DND-41 (cell line): ENCODE measurements at regions not wholly inside any gene's neighbourhood (a gene's known extent, or its start where the extent isn't known, plus 50 kb on each side); places are given as distances from the start of the nearest gene placed in this dataset.

Source experiments
- ATAC-seq: fragments of 200-7000 bp; cut with Tn5 transposase; 3 replicates; pipeline ENCODE4 v1.9.1; 2021; ENCODE audit warnings: low read depth; ENCODE audit not compliant: insufficient read depth
- DNase-seq: peaks from one replicate; pipeline ENCODE4 v3.0.0-alpha.2; 2020
- H2AFZ ChIP-seq: 2 replicates; pipeline ENCODE4 v1.6.0; 2012; ENCODE audit warnings: low read depth, low read length
- H3K27ac ChIP-seq: 2 replicates; pipeline ENCODE4 v1.5.1; 2012; ENCODE audit warnings: low read length, inconsistent platforms
- H3K27me3 ChIP-seq: fragments of 200-600 bp; sonication (generic); 2 replicates; pipeline ENCODE4 v1.6.0; 2012; ENCODE audit warnings: low read length, mild to moderate bottlenecking, inconsistent platforms; ENCODE audit not compliant: insufficient read depth, poor library complexity
- H3K36me3 ChIP-seq: 2 replicates; pipeline ENCODE4 v1.5.1; 2012; ENCODE audit warnings: low read length, inconsistent platforms; ENCODE audit not compliant: insufficient read depth
- H3K4me1 ChIP-seq: 2 replicates; pipeline ENCODE4 v1.5.1; 2012; ENCODE audit warnings: mild to moderate bottlenecking, low read length; ENCODE audit not compliant: insufficient read depth
- H3K4me2 ChIP-seq: 2 replicates; pipeline ENCODE4 v1.6.0; 2012; ENCODE audit warnings: mild to moderate bottlenecking, moderate library complexity, low read length, inconsistent platforms; ENCODE audit not compliant: insufficient read depth
- H3K4me3 ChIP-seq, 2 experiments: fragments of 200-600 bp in 1 of 2; shearing (Covaris generic) in 1 of 2; 2 replicates each; pipeline ENCODE4 v1.5.1; 2012 to 2016; ENCODE audit warnings: inconsistent platforms in 2 of 2, low read length in 2 of 2, mild to moderate bottlenecking in 2 of 2, low read depth in 1 of 2, moderate library complexity in 1 of 2
- H3K79me2 ChIP-seq: 2 replicates; pipeline ENCODE4 v1.6.0; 2012; ENCODE audit warnings: low read length, inconsistent platforms; ENCODE audit not compliant: insufficient read depth
- H3K9ac ChIP-seq: 2 replicates; pipeline ENCODE4 v1.6.0; 2012; ENCODE audit warnings: low read depth, mild to moderate bottlenecking, inconsistent platforms, low read length, moderate library complexity
- H3K9me3 ChIP-seq: 2 replicates; pipeline ENCODE4 v1.5.1; 2012; ENCODE audit warnings: low read length, moderate library complexity, mild to moderate bottlenecking, inconsistent platforms; ENCODE audit not compliant: insufficient read depth, severe bottlenecking
- H4K20me1 ChIP-seq: 2 replicates; pipeline ENCODE4 v1.6.0; 2012; ENCODE audit warnings: low read length; ENCODE audit not compliant: insufficient read depth
- EZH2 ChIP-seq: IDR thresholded peaks from 3 replicates; pipeline ENCODE4 v1.6.1; 2012; ENCODE audit warnings: borderline replicate concordance, low read depth, mild to moderate bottlenecking, moderate library complexity, low read length, inconsistent platforms; ENCODE audit not compliant: severe bottlenecking
- TF ChIP-seq, protein P1 (sequence below): IDR thresholded peaks from 2 replicates; pipeline ENCODE4 v1.5.1; 2012; ENCODE audit warnings: borderline replicate concordance, low read length, moderate library complexity, mild to moderate bottlenecking; ENCODE audit not compliant: poor library complexity, severe bottlenecking; ENCODE audit errors: extremely low read depth

GRCh38 chr16:6861815-6862477 lies 470.7 kb upstream of the RBFOX1 start:
- Histone ChIP-seq H3K4me1 (no peaks in the 10 kb centered on the region), H3K9ac (no peak overlapping the region), H3K79me2 (no peaks in the 10 kb centered on the region), H3K27me3 (no peaks in the 10 kb centered on the region), H3K9me3 (no peaks in the 10 kb centered on the region), H4K20me1 (no peaks in the 10 kb centered on the region), H3K36me3 (no peaks in the 10 kb centered on the region), H3K27ac (no peak overlapping the region), H3K4me2 (no peak overlapping the region), H2AFZ (no peak overlapping the region), H3K4me3 (no peak overlapping the region)
- TF ChIP-seq EZH2: no peak
- TF ChIP-seq, protein P1, sequence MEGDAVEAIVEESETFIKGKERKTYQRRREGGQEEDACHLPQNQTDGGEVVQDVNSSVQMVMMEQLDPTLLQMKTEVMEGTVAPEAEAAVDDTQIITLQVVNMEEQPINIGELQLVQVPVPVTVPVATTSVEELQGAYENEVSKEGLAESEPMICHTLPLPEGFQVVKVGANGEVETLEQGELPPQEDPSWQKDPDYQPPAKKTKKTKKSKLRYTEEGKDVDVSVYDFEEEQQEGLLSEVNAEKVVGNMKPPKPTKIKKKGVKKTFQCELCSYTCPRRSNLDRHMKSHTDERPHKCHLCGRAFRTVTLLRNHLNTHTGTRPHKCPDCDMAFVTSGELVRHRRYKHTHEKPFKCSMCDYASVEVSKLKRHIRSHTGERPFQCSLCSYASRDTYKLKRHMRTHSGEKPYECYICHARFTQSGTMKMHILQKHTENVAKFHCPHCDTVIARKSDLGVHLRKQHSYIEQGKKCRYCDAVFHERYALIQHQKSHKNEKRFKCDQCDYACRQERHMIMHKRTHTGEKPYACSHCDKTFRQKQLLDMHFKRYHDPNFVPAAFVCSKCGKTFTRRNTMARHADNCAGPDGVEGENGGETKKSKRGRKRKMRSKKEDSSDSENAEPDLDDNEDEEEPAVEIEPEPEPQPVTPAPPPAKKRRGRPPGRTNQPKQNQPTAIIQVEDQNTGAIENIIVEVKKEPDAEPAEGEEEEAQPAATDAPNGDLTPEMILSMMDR: no peak
- ATAC-seq (no peak), DNase-seq (no peak)

GRCh38 chr16:6861135-6861814 lies 471.4 kb upstream of the RBFOX1 start:
- Histone ChIP-seq H3K4me3 (no peak overlapping the region), H4K20me1 (no peaks in the 10 kb centered on the region), H3K9ac (no peak overlapping the region), H3K27me3 (no peaks in the 10 kb centered on the region), H2AFZ (no peak overlapping the region), H3K9me3 (no peaks in the 10 kb centered on the region), H3K4me1 (no peaks in the 10 kb centered on the region), H3K4me2 (no peak overlapping the region), H3K36me3 (no peaks in the 10 kb centered on the region), H3K27ac (no peak overlapping the region), H3K79me2 (no peaks in the 10 kb centered on the region)
- DNase-seq (no peak), ATAC-seq (no peak)
- TF ChIP-seq, protein P1: no peak
- TF ChIP-seq EZH2: no peak

DNA sequence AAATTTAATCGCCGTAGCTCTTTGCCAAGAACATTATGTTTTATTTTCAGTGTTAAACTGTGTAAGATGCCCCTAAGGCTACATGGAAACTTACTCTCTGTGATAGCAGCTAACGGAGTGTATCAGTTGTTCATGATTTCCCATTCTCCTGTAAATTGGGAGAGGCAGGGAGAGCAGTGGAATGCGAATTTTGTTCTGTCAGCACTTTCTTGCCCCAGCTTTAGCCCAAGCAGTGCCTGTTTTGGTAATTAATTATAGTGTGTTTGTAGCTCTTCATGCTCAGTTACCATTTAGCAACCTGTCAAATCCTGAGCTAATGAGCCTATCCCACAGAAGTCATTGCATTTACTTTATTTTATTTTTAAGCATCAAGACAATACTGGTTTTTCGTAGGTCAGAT lies 475.1 kb upstream of the RBFOX1 start:
- no peak overlapping the region for H3K4me2 ChIP-seq
- no peaks in the 10 kb centered on the region for H4K20me1 ChIP-seq
- no peak for ATAC-seq
- H3K27me3 ChIP-seq: no peaks in the 10 kb centered on the region
- TF ChIP-seq EZH2: no peak
- TF ChIP-seq, protein P1: no peak
- no peak overlapping the region for H2AFZ ChIP-seq
- no peak overlapping the region for H3K9ac ChIP-seq
- no peaks in the 10 kb centered on the region for H3K9me3 ChIP-seq
- no peak for DNase-seq
- no peaks in the 10 kb centered on the region for H3K36me3 ChIP-seq
- no peak overlapping the region for H3K27ac ChIP-seq
- H3K79me2 ChIP-seq: no peaks in the 10 kb centered on the region
- no peaks in the 10 kb centered on the region for H3K4me1 ChIP-seq
- H3K4me3 ChIP-seq: no peak overlapping the region
